NCI-H748 treated with DMSO at 0.1 percent for 48 hours (cell line): ENCODE measurements at regions not wholly inside any gene's neighbourhood (a gene's known extent, or its start where the extent isn't known, plus 50 kb on each side); places are given as distances from the start of the nearest gene placed in this dataset.
"Not testable (repeated sequence)": the region's sequence is repeated elsewhere in the genome, so short reads cannot be mapped to it uniquely, and the experiment has no call there.

Source experiments
- DNase-seq: peaks from one replicate; lab custom pipeline; 2025; lab: John Stamatoyannopoulos, UW

- no peak for DNase-seq
Observed at GRCh38 chr5:24264547-24264946, 380.2 kb downstream of the CDH10 start.

GRCh38 chr5:24265306-24265705 is 379.5 kb downstream of the CDH10 start:
- no peak for DNase-seq

- no peak for DNase-seq
Observed at GRCh38 chr5:24268482-24269056, 376.2 kb downstream of the CDH10 start.

GRCh38 chr5:24271702-24272118 is 373.1 kb downstream of the CDH10 start:
- not testable (repeated sequence) for DNase-seq

- DNase-seq = no peak
Observed at GRCh38 chr5:24272741-24273140, 372.0 kb downstream of the CDH10 start.

- DNase-seq = no peak
Observed at GRCh38 chr5:24280215-24280614, 364.6 kb downstream of the CDH10 start.

- no peak for DNase-seq
Observed at GRCh38 chr5:24281818-24282217, 363.0 kb downstream of the CDH10 start.

GRCh38 chr5:24289582-24290335 is 355.0 kb downstream of the CDH10 start:
- DNase-seq = no peak

- DNase-seq = no peak
Observed at GRCh38 chr5:24290536-24290935, 354.2 kb downstream of the CDH10 start.

GRCh38 chr5:24291916-24292315 is 352.9 kb downstream of the CDH10 start:
- no peak for DNase-seq

GRCh38 chr5:24294333-24294732 is 350.4 kb downstream of the CDH10 start:
- no peak for DNase-seq

GRCh38 chr5:24314106-24314505 is 330.7 kb downstream of the CDH10 start:
- DNase-seq = no peak

- no peak for DNase-seq
Observed at GRCh38 chr5:24320643-24321042, 324.1 kb downstream of the CDH10 start.

- no peak for DNase-seq
Observed at GRCh38 chr5:24325306-24325832, 319.4 kb downstream of the CDH10 start.

- DNase-seq = no peak
Observed at GRCh38 chr5:24331531-24331930, 313.2 kb downstream of the CDH10 start.

GRCh38 chr5:24347158-24347557 is 297.6 kb downstream of the CDH10 start:
- DNase-seq = no peak

- DNase-seq = no peak
Observed at GRCh38 chr5:24351285-24351684, 293.5 kb downstream of the CDH10 start.

- DNase-seq = no peak
Observed at GRCh38 chr5:24353016-24353415, 291.8 kb downstream of the CDH10 start.

GRCh38 chr5:24353611-24354010 is 291.2 kb downstream of the CDH10 start:
- DNase-seq = no peak

GRCh38 chr5:24363789-24364481 is 280.8 kb downstream of the CDH10 start:
- DNase-seq = peak; percentile 98

GRCh38 chr5:24364711-24365110 is 280.1 kb downstream of the CDH10 start:
- DNase-seq = peak; percentile 29

GRCh38 chr5:24365406-24365805 is 279.4 kb downstream of the CDH10 start:
- no peak for DNase-seq

GRCh38 chr5:24367216-24367615 is 277.6 kb downstream of the CDH10 start:
- DNase-seq = no peak
